K562 (cell line): ENCODE measurements at regions not wholly inside any gene's neighbourhood (a gene's known extent, or its start where the extent isn't known, plus 50 kb on each side); places are given as distances from the start of the nearest gene placed in this dataset.

Experiments used
- ATAC-seq: fragments of 200-7000 bp; cut with Tn5 transposase; 3 replicates; pipeline ENCODE4 v1.9.1; 2020; ENCODE audit warnings: moderate library complexity
- BruUV-seq: library from RNA; stranded (reverse); fragments of 400-500 nt; replicated peaks from 2 replicates; lab custom pipeline; 2021; lab: Mats Ljungman, UMichigan
- CTCF ChIA-PET: fragments of 300-600 bp; formaldehyde crosslinking; extraction: SDS; loops from one replicate; lab custom pipeline; 2021; ENCODE audit warnings: low intra/inter-chr PET ratio; lab: Yijun Ruan, JAX
- POLR2A ChIA-PET: fragments of 300-600, 350-650 bp; sonication (Branson Sonifier 250); formaldehyde crosslinking; extraction: SDS; loops from one replicate; lab custom pipeline; 2021; ENCODE audit warnings: antibody characterized with exemption, inconsistent platforms; lab: Yijun Ruan, JAX
- DNase-seq, 4 experiments: peaks; one replicate each; pipeline versions ENCODE4 v3.0.0 to v3.0.0-alpha.2; 2011 to 2018; ENCODE audit warnings: low spot score in 3 of 4, mixed read lengths in 3 of 4; ENCODE audit errors: extremely low read depth in 1 of 4
- FAIRE-seq: peaks from 2 replicates; lab custom pipeline; 2011; peaks lifted over from hg19 to GRCh38; lab: Jason Lieb, UNC
- H2AFZ ChIP-seq: 2 replicates; pipeline ENCODE4 v1.6.0; 2011; ENCODE audit warnings: low read depth, low read length, control low read depth, inconsistent platforms
- H3K27ac ChIP-seq: fragments of 200-600 bp; 3 replicates; pipeline ENCODE4 v1.8.0; 2011; ENCODE audit warnings: low read depth, mild to moderate bottlenecking, control low read depth, inconsistent platforms, low read length, moderate library complexity, mixed read lengths; ENCODE audit errors: extremely low read depth
- H3K27me3 ChIP-seq, 2 experiments: fragments of 300-600 bp in 1 of 2; 2 replicates in 1 of 2; 3 replicates in 1 of 2; pipeline versions ENCODE4 v1.6.0 to v1.8.0; 2011; ENCODE audit warnings: inconsistent platforms in 2 of 2, low read length in 2 of 2, mild to moderate bottlenecking in 1 of 2, mixed read lengths in 1 of 2, moderate library complexity in 1 of 2; ENCODE audit not compliant: control insufficient read depth in 2 of 2, insufficient read depth in 2 of 2
- H3K36me3 ChIP-seq: fragments of 300-600 bp; 3 replicates; pipeline ENCODE4 v1.8.0; 2011; ENCODE audit warnings: mild to moderate bottlenecking, low read length, inconsistent platforms; ENCODE audit not compliant: control insufficient read depth, insufficient read depth
- H3K4me1 ChIP-seq, 2 experiments: fragments of 200-600 bp in 1 of 2; replicated peaks in 1 of 2; 2 replicates in 1 of 2; 3 replicates in 1 of 2; pipeline versions ENCODE4 v1.5.1 to v1.8.0; 2011; ENCODE audit warnings: inconsistent platforms in 2 of 2, low read length in 2 of 2, mild to moderate bottlenecking in 1 of 2, mixed read lengths in 1 of 2, moderate library complexity in 1 of 2; ENCODE audit not compliant: control insufficient read depth in 2 of 2, insufficient read depth in 2 of 2
- H3K4me2 ChIP-seq: 2 replicates; pipeline ENCODE4 v1.6.1; 2011; ENCODE audit warnings: low read length, control low read depth, inconsistent platforms, mixed read lengths; ENCODE audit not compliant: insufficient read depth
- H3K4me3 ChIP-seq: fragments of 200-600 bp; sonication (generic), shearing (Covaris generic); 2 replicates; pipeline ENCODE4 v1.5.1; 2016; ENCODE audit warnings: control low read depth, inconsistent platforms
- H3K79me2 ChIP-seq: fragments of 200-600 bp; 3 replicates; pipeline ENCODE4 v1.8.0; 2011; ENCODE audit warnings: low read length, inconsistent platforms; ENCODE audit not compliant: control insufficient read depth, insufficient read depth
- H3K9ac ChIP-seq, 2 experiments: 2 replicates each; pipeline versions ENCODE4 v1.6.0 to v1.6.1; 2011; ENCODE audit warnings: low read depth in 2 of 2, low read length in 2 of 2, control low read depth in 1 of 2, inconsistent platforms in 1 of 2, mild to moderate bottlenecking in 1 of 2, mixed read lengths in 1 of 2; ENCODE audit not compliant: insufficient read depth in 1 of 2
- H3K9me1 ChIP-seq: one replicate; pipeline ENCODE4 v1.6.0; 2011; ENCODE audit warnings: inconsistent platforms, mild to moderate bottlenecking, low read length, moderate library complexity; ENCODE audit not compliant: control insufficient read depth, insufficient read depth
- H3K9me3 ChIP-seq: replicated peaks from 2 replicates; pipeline ENCODE4 v1.5.1; 2011; ENCODE audit warnings: low read depth, low read length, inconsistent platforms; ENCODE audit not compliant: control insufficient read depth, insufficient read depth
- H4K20me1 ChIP-seq: replicated peaks from 2 replicates; pipeline ENCODE4 v1.6.1; 2011; ENCODE audit warnings: low read length, inconsistent platforms, mixed read lengths; ENCODE audit not compliant: control insufficient read depth, insufficient read depth
- CAMTA2 ChIP-seq: fragments of 250-450 bp; sonication (Bioruptor Pico); conservative IDR thresholded peaks from 2 replicates; pipeline ENCODE4 v1.5.1; 2022
- CREB3 ChIP-seq: fragments of 450-650 bp; conservative IDR thresholded peaks from 2 replicates; pipeline ENCODE4 v1.6.1; 2016; ENCODE audit warnings: missing genetic modification characterization, low read depth, mild to moderate bottlenecking, missing compliant biosample characterization, moderate library complexity
- ELK3 ChIP-seq: fragments of 450-650 bp; formaldehyde crosslinking; IDR thresholded peaks from 2 replicates; pipeline ENCODE4 v1.4.0; 2020; ENCODE audit warnings: mild to moderate bottlenecking
- ETV6 ChIP-seq, 3 experiments: fragments of 150-350 bp in 1 of 3; sonication (generic) in 1 of 3; formaldehyde crosslinking in 1 of 3; IDR thresholded peaks; 2 replicates each; pipeline versions ENCODE4 v1.6.1 to v1.8.0; 2014 to 2022; ENCODE audit warnings: borderline replicate concordance in 2 of 3, low read depth in 2 of 3, antibody characterized with exemption in 1 of 3, low read length in 1 of 3, mild to moderate bottlenecking in 1 of 3, missing genetic modification reagents in 1 of 3
- GABPB2 ChIP-seq: fragments of 250-450 bp; sonication (Bioruptor Pico); conservative IDR thresholded peaks from 2 replicates; pipeline ENCODE4 v1.5.1; 2021; ENCODE audit warnings: mild to moderate bottlenecking
- HNRNPK ChIP-seq: fragments of 200-400 bp; formaldehyde crosslinking; IDR thresholded peaks from one replicate; pipeline ENCODE4 v1.6.1; 2018; ENCODE audit warnings: mild to moderate bottlenecking, low read depth, low read length; ENCODE audit not compliant: poor library complexity, severe bottlenecking
- HNRNPLL ChIP-seq: fragments of 200-400 bp; formaldehyde crosslinking; IDR thresholded peaks from 2 replicates; pipeline ENCODE4 v1.6.1; 2017; ENCODE audit warnings: low read length, low read depth, mild to moderate bottlenecking; ENCODE audit not compliant: poor library complexity, severe bottlenecking
- JUNB ChIP-seq: fragments of 450-650 bp; formaldehyde crosslinking; conservative IDR thresholded peaks from 2 replicates; pipeline ENCODE4 v1.4.0; 2020; ENCODE audit warnings: mild to moderate bottlenecking
- LEF1 ChIP-seq: fragments of 450-650 bp; IDR thresholded peaks from 2 replicates; pipeline ENCODE4 v1.6.1; 2016; ENCODE audit warnings: mild to moderate bottlenecking
- NR2F6 ChIP-seq: fragments of 450-650 bp; formaldehyde crosslinking; IDR thresholded peaks from 2 replicates; pipeline ENCODE4 v1.4.0; 2020; ENCODE audit warnings: mild to moderate bottlenecking
- PRMT5 ChIP-seq: sonication (generic); formaldehyde crosslinking; IDR thresholded peaks from 2 replicates; pipeline ENCODE4 v1.5.0; 2020; ENCODE audit warnings: missing genetic modification reagents
- SP2 ChIP-seq: IDR thresholded peaks from 2 replicates; pipeline ENCODE4 v1.6.1; 2011; ENCODE audit warnings: mild to moderate bottlenecking, low read depth, low read length, moderate library complexity; ENCODE audit not compliant: poor library complexity, severe bottlenecking; ENCODE audit errors: extremely low read depth
- XRCC5 ChIP-seq: fragments of 200-400 bp; formaldehyde crosslinking; IDR thresholded peaks from 2 replicates; pipeline ENCODE4 v1.6.1; 2017; ENCODE audit warnings: low read depth, mild to moderate bottlenecking, low read length
- ZNF3 ChIP-seq: fragments of 250-450 bp; sonication (Bioruptor Pico); IDR thresholded peaks from 2 replicates; pipeline ENCODE4 v1.5.0; 2021; ENCODE audit warnings: mild to moderate bottlenecking, moderate library complexity
- ZNF764 ChIP-seq: fragments of 250-450 bp; sonication (Bioruptor Pico); IDR thresholded peaks from 2 replicates; pipeline ENCODE4 v1.4.0; 2020; ENCODE audit warnings: low read depth, mild to moderate bottlenecking, moderate library complexity
- ZNF766 ChIP-seq: fragments of 200-800 bp; sonication (Bioruptor generic); conservative IDR thresholded peaks from 2 replicates; pipeline ENCODE4 v1.6.1; 2016; ENCODE audit warnings: missing genetic modification characterization, missing compliant biosample characterization
- WGBS: fragments of 100-300 bp; shearing (Covaris generic); methylation state at CpG from one replicate; pipeline ENCODE4 v1.1.6; 2016; ENCODE audit warnings: low coverage, mixed read lengths; ENCODE audit not compliant: insufficient coverage; ENCODE audit errors: missing lambda C conversion rate; 5-methylcytosine and 5-hydroxymethylcytosine counted together
- in situ Hi-C: fragments of 300-500 bp; cut with MboI; formaldehyde crosslinking; loops from 4 replicates; pipeline ENCODE4 v1.15.0; 2018; ENCODE audit warnings: inconsistent platforms, mixed read lengths
- intact Hi-C: fragments of 100-400 bp; cut with micrococcal nuclease; formaldehyde crosslinking; loops from 2 replicates; pipeline ENCODE4 v1.14.2; 2022
- TF ChIP-seq, protein P1 (sequence below), 2 experiments: fragments of 450-650 bp; IDR thresholded peaks; 2 replicates each; pipeline ENCODE4 v1.6.1; 2018; ENCODE audit warnings: mild to moderate bottlenecking in 2 of 2, low read depth in 1 of 2; ENCODE audit not compliant: partially characterized antibody in 2 of 2

- Histone ChIP-seq H3K27ac (no peak overlapping the region), H3K79me2 (no peaks in the 10 kb centered on the region), H3K9ac (no peak overlapping the region), H2AFZ (no peak overlapping the region), H3K27me3 (no peaks in the 10 kb centered on the region), H3K4me2 (no peak overlapping the region), H4K20me1 (no peaks in the 10 kb centered on the region), H3K9me1 (no peaks in the 10 kb centered on the region), H3K36me3 (no peaks in the 10 kb centered on the region), H3K9me3 (no peaks in the 10 kb centered on the region), H3K4me3 (no peak overlapping the region), H3K4me1 (no peaks in the 10 kb centered on the region)
- ATAC-seq (no peak), FAIRE-seq (no peak), DNase-seq (no peak)
- ChIA-PET CTCF (no interaction called here), POLR2A (no interaction called here)
- intact Hi-C loops (no loop called here), in situ Hi-C loops (no loop called here)
- BruUV-seq = no TSS peak
- WGBS = 2% methylated on average over 10 of the region's 10 CpGs
- TF ChIP-seq PRMT5 (no peak), HNRNPLL (no peak), ELK3 (CRISPR knock-in tag) (no peak), ETV6 (IDR thresholded peaks at IDR 0.05; ENCODE audit: borderline replicate concordance in 1 of 2, low read depth in 2 of 2, low read length in 1 of 2) (no peak), ETV6 (CRISPR knock-in tag; IDR thresholded peaks at IDR 0.05; ENCODE audit: borderline replicate concordance) (no peak), ZNF3 (CRISPR knock-in tag) (no peak), CREB3 (tag) (no peak), NR2F6 (CRISPR knock-in tag) (no peak), LEF1 (no peak), XRCC5 (no peak), ZNF766 (no peak), JUNB (no peak), HNRNPK (no peak), SP2 (no peak), CAMTA2 (CRISPR knock-in tag) (no peak), GABPB2 (CRISPR knock-in tag) (no peak), ZNF764 (CRISPR knock-in tag) (no peak)
- TF ChIP-seq, protein P1, sequence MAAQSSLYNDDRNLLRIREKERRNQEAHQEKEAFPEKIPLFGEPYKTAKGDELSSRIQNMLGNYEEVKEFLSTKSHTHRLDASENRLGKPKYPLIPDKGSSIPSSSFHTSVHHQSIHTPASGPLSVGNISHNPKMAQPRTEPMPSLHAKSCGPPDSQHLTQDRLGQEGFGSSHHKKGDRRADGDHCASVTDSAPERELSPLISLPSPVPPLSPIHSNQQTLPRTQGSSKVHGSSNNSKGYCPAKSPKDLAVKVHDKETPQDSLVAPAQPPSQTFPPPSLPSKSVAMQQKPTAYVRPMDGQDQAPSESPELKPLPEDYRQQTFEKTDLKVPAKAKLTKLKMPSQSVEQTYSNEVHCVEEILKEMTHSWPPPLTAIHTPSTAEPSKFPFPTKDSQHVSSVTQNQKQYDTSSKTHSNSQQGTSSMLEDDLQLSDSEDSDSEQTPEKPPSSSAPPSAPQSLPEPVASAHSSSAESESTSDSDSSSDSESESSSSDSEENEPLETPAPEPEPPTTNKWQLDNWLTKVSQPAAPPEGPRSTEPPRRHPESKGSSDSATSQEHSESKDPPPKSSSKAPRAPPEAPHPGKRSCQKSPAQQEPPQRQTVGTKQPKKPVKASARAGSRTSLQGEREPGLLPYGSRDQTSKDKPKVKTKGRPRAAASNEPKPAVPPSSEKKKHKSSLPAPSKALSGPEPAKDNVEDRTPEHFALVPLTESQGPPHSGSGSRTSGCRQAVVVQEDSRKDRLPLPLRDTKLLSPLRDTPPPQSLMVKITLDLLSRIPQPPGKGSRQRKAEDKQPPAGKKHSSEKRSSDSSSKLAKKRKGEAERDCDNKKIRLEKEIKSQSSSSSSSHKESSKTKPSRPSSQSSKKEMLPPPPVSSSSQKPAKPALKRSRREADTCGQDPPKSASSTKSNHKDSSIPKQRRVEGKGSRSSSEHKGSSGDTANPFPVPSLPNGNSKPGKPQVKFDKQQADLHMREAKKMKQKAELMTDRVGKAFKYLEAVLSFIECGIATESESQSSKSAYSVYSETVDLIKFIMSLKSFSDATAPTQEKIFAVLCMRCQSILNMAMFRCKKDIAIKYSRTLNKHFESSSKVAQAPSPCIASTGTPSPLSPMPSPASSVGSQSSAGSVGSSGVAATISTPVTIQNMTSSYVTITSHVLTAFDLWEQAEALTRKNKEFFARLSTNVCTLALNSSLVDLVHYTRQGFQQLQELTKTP (IDR thresholded peaks at IDR 0.05; ENCODE audit: low read depth in 1 of 2, partially characterized antibody in 2 of 2) = no peak
These were observed 264.5 kb downstream of the SOCS6 start for GRCh38 chr18:70553245-70553935.
